ENCODE measurements at regions not wholly inside any gene's neighbourhood (a gene's known extent, or its start where the extent isn't known, plus 50 kb on each side); places are given as distances from the start of the nearest gene placed in this dataset.

GRCh38 chr13:87100431-87100830 is 570.7 kb upstream of the SLITRK5 start:
- Histone ChIP-seq H3K4me3 (ENCODE audit: low read depth, low read length) (no peak overlapping the region), H3K4me2 (ENCODE audit: low read length) (no peak overlapping the region), H3K27me3 (ENCODE audit: control insufficient read depth, insufficient read depth, low read length) (no peaks in the 10 kb centered on the region), H2AFZ (no peak overlapping the region), H3K9me3 (ENCODE audit: control insufficient read depth, low read length) (no peaks in the 10 kb centered on the region), H3K36me3 (ENCODE audit: control insufficient read depth, insufficient read depth, low read length) (no peaks in the 10 kb centered on the region), H3K79me2 (no peaks in the 10 kb centered on the region), H3K4me1 (no peaks in the 10 kb centered on the region), H3K27ac (no peak overlapping the region), H3K9ac (no peak overlapping the region)
- no peak for TF ChIP-seq CTCF (IDR thresholded peaks at IDR 0.05)

GRCh38 chr13:87107651-87108050 is 563.5 kb upstream of the SLITRK5 start:
- Histone ChIP-seq H3K36me3 (ENCODE audit: control insufficient read depth, insufficient read depth, low read length) (no peaks in the 10 kb centered on the region), H2AFZ (no peak overlapping the region), H3K9ac (no peak overlapping the region), H3K9me3 (ENCODE audit: control insufficient read depth, low read length) (no peaks in the 10 kb centered on the region), H3K79me2 (no peaks in the 10 kb centered on the region), H3K4me1 (no peaks in the 10 kb centered on the region), H3K27ac (no peak overlapping the region), H3K4me2 (ENCODE audit: low read length) (no peak overlapping the region), H3K4me3 (ENCODE audit: low read depth, low read length) (no peak overlapping the region), H3K27me3 (ENCODE audit: control insufficient read depth, insufficient read depth, low read length) (no peaks in the 10 kb centered on the region)
- no peak for TF ChIP-seq CTCF (IDR thresholded peaks at IDR 0.05)

GRCh38 chr13:87120476-87120875 is 550.7 kb upstream of the SLITRK5 start:
- Histone ChIP-seq H3K4me2 (ENCODE audit: low read length) (no peak overlapping the region), H3K27me3 (ENCODE audit: control insufficient read depth, insufficient read depth, low read length) (no peaks in the 10 kb centered on the region), H3K9ac (no peak overlapping the region), H3K36me3 (ENCODE audit: control insufficient read depth, insufficient read depth, low read length) (no peaks in the 10 kb centered on the region), H3K4me3 (ENCODE audit: low read depth, low read length) (no peak overlapping the region), H3K9me3 (ENCODE audit: control insufficient read depth, low read length) (no peaks in the 10 kb centered on the region), H3K79me2 (no peaks in the 10 kb centered on the region), H3K4me1 (no peaks in the 10 kb centered on the region), H3K27ac (no peak overlapping the region), H2AFZ (no peak overlapping the region)
- no peak for TF ChIP-seq CTCF (IDR thresholded peaks at IDR 0.05)

- no peak for TF ChIP-seq CTCF (IDR thresholded peaks at IDR 0.05)
- H3K79me2 ChIP-seq = no peaks in the 10 kb centered on the region
- no peak overlapping the region for H2AFZ ChIP-seq
- H3K4me1 ChIP-seq = no peaks in the 10 kb centered on the region
- H3K9me3 ChIP-seq (ENCODE audit: control insufficient read depth, low read length) = no peaks in the 10 kb centered on the region
- H3K27me3 ChIP-seq (ENCODE audit: control insufficient read depth, insufficient read depth, low read length) = no peaks in the 10 kb centered on the region
- no peak overlapping the region for H3K4me2 ChIP-seq (ENCODE audit: low read length)
- no peaks in the 10 kb centered on the region for H3K36me3 ChIP-seq (ENCODE audit: control insufficient read depth, insufficient read depth, low read length)
- no peak overlapping the region for H3K9ac ChIP-seq
- H3K4me3 ChIP-seq (ENCODE audit: low read depth, low read length) = no peak overlapping the region
- H3K27ac ChIP-seq = no peak overlapping the region
These were observed 548.6 kb upstream of the SLITRK5 start for GRCh38 chr13:87122551-87122950.

- Histone ChIP-seq H3K27ac (no peak overlapping the region), H3K9me3 (ENCODE audit: control insufficient read depth, low read length) (no peaks in the 10 kb centered on the region), H3K9ac (no peak overlapping the region), H3K36me3 (ENCODE audit: control insufficient read depth, insufficient read depth, low read length) (no peaks in the 10 kb centered on the region), H3K27me3 (ENCODE audit: control insufficient read depth, insufficient read depth, low read length) (no peaks in the 10 kb centered on the region), H3K4me2 (ENCODE audit: low read length) (no peak overlapping the region), H3K4me3 (ENCODE audit: low read depth, low read length) (no peak overlapping the region), H3K4me1 (no peaks in the 10 kb centered on the region), H3K79me2 (no peaks in the 10 kb centered on the region), H2AFZ (no peak overlapping the region)
- TF ChIP-seq CTCF (IDR thresholded peaks at IDR 0.05) = no peak
These were observed 547.0 kb upstream of the SLITRK5 start for GRCh38 chr13:87123987-87124784.

All from parathyroid adenoma (tissue), 2 donors.